NB4 (cell line): ENCODE measurements at regions not wholly inside any gene's neighbourhood (a gene's known extent, or its start where the extent isn't known, plus 50 kb on each side); places are given as distances from the start of the nearest gene placed in this dataset.

Experiments used
- CTCF ChIP-seq: IDR thresholded peaks from one replicate; pipeline ENCODE4 v1.5.1; 2012; ENCODE audit warnings: low read depth, low read length
- MAX ChIP-seq: IDR thresholded peaks from 2 replicates; pipeline ENCODE4 v1.6.1; 2011; ENCODE audit warnings: low read depth, low read length
- POLR2A ChIP-seq: IDR thresholded peaks from 2 replicates; pipeline ENCODE4 v1.6.1; 2011; ENCODE audit warnings: mild to moderate bottlenecking; ENCODE audit not compliant: insufficient read length; ENCODE audit errors: extremely low read depth

GRCh38 chr20:40438161-40438830 is 250.7 kb downstream of the MAFB start:
- TF ChIP-seq CTCF (no peak), MAX (no peak), POLR2A (no peak)
